ENCODE measurements at regions not wholly inside any gene's neighbourhood (a gene's known extent, or its start where the extent isn't known, plus 50 kb on each side); places are given as distances from the start of the nearest gene placed in this dataset.

GRCh38 chr2:11968521-11968920 is 222.1 kb downstream of the LPIN1 start:
- Histone ChIP-seq H3K27ac (ENCODE audit: insufficient read depth, low read depth, low read length) (no peak overlapping the region), H3K9me3 (replicated peaks; ENCODE audit: control insufficient read depth, insufficient read depth, low read length) (no peaks in the 10 kb centered on the region), H2AFZ (ENCODE audit: low read depth, low read length) (no peak overlapping the region), H3K9ac (replicated peaks; ENCODE audit: extremely low read depth, insufficient read depth, low read length) (no peak overlapping the region), H3K27me3 (ENCODE audit: control insufficient read depth in 2 of 2, insufficient read depth in 2 of 2, low read length in 2 of 2) (peaks cover 2 to 5% of the 10 kb centered on the region in 2 experiments), H3K36me3 (ENCODE audit: control insufficient read depth in 2 of 2, extremely low read depth in 1 of 2, insufficient read depth in 2 of 2, low read length in 2 of 2) (no peaks in the 10 kb centered on the region), H3K4me3 (replicated peaks in 1 of 3; ENCODE audit: insufficient read depth in 1 of 3, low read depth in 1 of 3, low read length in 3 of 3) (no peak overlapping the region), H3K9me1 (replicated peaks; ENCODE audit: control insufficient read depth, extremely low read depth, insufficient read depth, low read length) (no peaks in the 10 kb centered on the region), H3K4me2 (ENCODE audit: insufficient read depth, low read length) (no peak overlapping the region), H3K4me1 (ENCODE audit: control insufficient read depth, extremely low read depth, insufficient read depth, low read length) (no peaks in the 10 kb centered on the region), H4K20me1 (replicated peaks; ENCODE audit: control insufficient read depth, extremely low read depth, insufficient read depth, low read length) (no peaks in the 10 kb centered on the region), H3K79me2 (ENCODE audit: control insufficient read depth, insufficient read depth, low read length) (no peaks in the 10 kb centered on the region)
- dilution Hi-C loops (cut with MboI; ENCODE audit: extremely low pct_ligation_motif_present, low sequenced_read_pairs) (no loop called here), intact Hi-C loops (cut with micrococcal nuclease) (no loop called here)
- POLR2A ChIA-PET, result no interaction called here
- no peak for FAIRE-seq
- CTCF ChIA-PET, result interaction anchor here (0.9 kb wide), 1 partner anchor 14 kb away, joined by 3 read pairs; no protein-coding TSS in a partner anchor
- DNase-seq (ENCODE audit: low read depth, low spot score), result no peak
- BruUV-seq (replicated peaks), result no TSS peak
- TF ChIP-seq MYC (IDR thresholded peaks at IDR 0.05; ENCODE audit: low read depth, low read length) (no peak), POLR2A (IDR thresholded peaks at IDR 0.05; ENCODE audit: low read depth, low read length) (no peak), CTCF (IDR thresholded peaks at IDR 0.05; ENCODE audit: extremely low read depth in 1 of 2, insufficient read depth in 1 of 2, low read depth in 1 of 2, low read length in 2 of 2) (no peak), JUN (IDR thresholded peaks at IDR 0.05; ENCODE audit: borderline replicate concordance, insufficient read depth, insufficient read length, low read depth) (no peak), GATA2 (IDR thresholded peaks at IDR 0.05; ENCODE audit: insufficient read depth, insufficient read length, low read depth, low read length) (no peak), POLR2AphosphoS5 (IDR thresholded peaks at IDR 0.05; ENCODE audit: insufficient read depth, low read depth, low read length) (no peak), FOS (IDR thresholded peaks at IDR 0.05; ENCODE audit: borderline replicate concordance, insufficient read depth, low read length) (no peak), EZH2 (IDR thresholded peaks at IDR 0.05; ENCODE audit: borderline replicate concordance, low read depth, low read length, severe bottlenecking) (no peak)
- TF ChIP-seq, protein P1, sequence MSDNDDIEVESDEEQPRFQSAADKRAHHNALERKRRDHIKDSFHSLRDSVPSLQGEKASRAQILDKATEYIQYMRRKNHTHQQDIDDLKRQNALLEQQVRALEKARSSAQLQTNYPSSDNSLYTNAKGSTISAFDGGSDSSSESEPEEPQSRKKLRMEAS (IDR thresholded peaks at IDR 0.05; ENCODE audit: insufficient read depth, insufficient read length), result no peak

Measured in endothelial cell of umbilical vein (primary cell).